Suprapubic skin (tissue), 3 donors: ENCODE measurements at regions not wholly inside any gene's neighbourhood (a gene's known extent, or its start where the extent isn't known, plus 50 kb on each side); places are given as distances from the start of the nearest gene placed in this dataset.

Experiments
- CTCF ChIP-seq, 2 donors: fragments of 200-600 bp in 1 of 2; fragments of 450-650 bp in 1 of 2; sonication (generic) in 1 of 2; IDR thresholded peaks; one replicate each; pipeline ENCODE4 v1.5.1; 2016 to 2019; ENCODE audit warnings: antibody characterized with exemption in 2 of 2, mild to moderate bottlenecking in 1 of 2, moderate library complexity in 1 of 2
- POLR2AphosphoS5 ChIP-seq, 3 donors: sonication (generic); formaldehyde crosslinking; IDR thresholded peaks; one replicate each; pipeline ENCODE4 v1.6.1; 2017; ENCODE audit warnings: antibody characterized with exemption in 3 of 3

GRCh38 chr19:29056535-29056934, 156.4 kb downstream of the UQCRFS1 start:
- TF ChIP-seq POLR2AphosphoS5 (IDR thresholded peaks at IDR 0.05) = no peak
- no peak for TF ChIP-seq CTCF (IDR thresholded peaks at IDR 0.05)
